SK-N-SH (cell line): ENCODE measurements at regions not wholly inside any gene's neighbourhood (a gene's known extent, or its start where the extent isn't known, plus 50 kb on each side); places are given as distances from the start of the nearest gene placed in this dataset.

Experiments used
- CTCF ChIA-PET: fragments of 300-600, 350-600 bp; formaldehyde crosslinking; extraction: SDS; loops from one replicate; lab custom pipeline; 2021; lab: Yijun Ruan, JAX
- POLR2A ChIA-PET: fragments of 350-600 bp; sonication (Branson Sonifier 250); formaldehyde crosslinking; extraction: SDS; loops from one replicate; lab custom pipeline; 2020; ENCODE audit warnings: antibody characterized with exemption, inconsistent platforms; lab: Yijun Ruan, JAX
- DNase-seq: peaks from one replicate; pipeline ENCODE4 v3.0.0; 2012
- H2AFZ ChIP-seq: fragments of 200-600 bp; sonication (generic); 2 replicates; pipeline ENCODE4 v1.8.1; 2016; ENCODE audit warnings: antibody characterized with exemption, mild to moderate bottlenecking, low read depth
- H3F3A ChIP-seq: fragments of 200-600 bp; sonication (generic); replicated peaks from 2 replicates; pipeline ENCODE3; 2016; ENCODE audit warnings: antibody characterized with exemption, mild to moderate bottlenecking; ENCODE audit not compliant: insufficient read depth
- H3K27ac ChIP-seq, 2 experiments: fragments of 200-500 bp in 1 of 2; fragments of 200-600 bp in 1 of 2; sonication (Bioruptor generic) in 1 of 2; sonication (generic), shearing (Covaris generic) in 1 of 2; 2 replicates each; pipeline versions ENCODE4 v1.5.1 to v1.6.1; 2014 to 2016; ENCODE audit warnings: low read depth in 2 of 2, inconsistent platforms in 1 of 2, low read length in 1 of 2, mild to moderate bottlenecking in 1 of 2, mixed read lengths in 1 of 2
- H3K27me3 ChIP-seq: fragments of 200-600 bp; sonication (generic), shearing (Covaris generic); 2 replicates; pipeline ENCODE4 v1.6.1; 2016; ENCODE audit warnings: mixed run types; ENCODE audit not compliant: insufficient read depth
- H3K36me3 ChIP-seq, 2 experiments: fragments of 200-500 bp in 1 of 2; fragments of 200-600 bp in 1 of 2; sonication (Bioruptor generic) in 1 of 2; sonication (generic) in 1 of 2; replicated peaks in 1 of 2; 2 replicates each; pipeline versions ENCODE3 to v1.5.1; 2014 to 2016; ENCODE audit warnings: low read length in 1 of 2, mild to moderate bottlenecking in 1 of 2; ENCODE audit not compliant: insufficient read depth in 2 of 2, control insufficient read depth in 1 of 2
- H3K4me1 ChIP-seq, 2 experiments: fragments of 200-500 bp in 1 of 2; fragments of 200-600 bp in 1 of 2; sonication (Bioruptor generic) in 1 of 2; sonication (generic), shearing (Covaris generic) in 1 of 2; 2 replicates each; pipeline versions ENCODE4 v1.5.1 to v1.6.1; 2014 to 2016; ENCODE audit warnings: low read depth in 1 of 2, low read length in 1 of 2, mixed run types in 1 of 2; ENCODE audit not compliant: insufficient read depth in 2 of 2, control insufficient read depth in 1 of 2
- H3K4me2 ChIP-seq: fragments of 200-600 bp; sonication (generic), shearing (Covaris generic); 2 replicates; pipeline ENCODE4 v1.6.1; 2017; ENCODE audit warnings: mixed run types
- H3K4me3 ChIP-seq, 2 experiments: fragments of 200-500 bp in 1 of 2; fragments of 200-600 bp in 1 of 2; sonication (Bioruptor generic) in 1 of 2; sonication (generic), shearing (Covaris generic) in 1 of 2; 2 replicates each; pipeline versions ENCODE4 v1.5.1 to v1.8.1; 2014 to 2016; ENCODE audit warnings: low read depth in 2 of 2, inconsistent platforms in 1 of 2, low read length in 1 of 2, mild to moderate bottlenecking in 1 of 2, mixed read lengths in 1 of 2, moderate library complexity in 1 of 2
- H3K79me2 ChIP-seq: fragments of 200-600 bp; sonication (generic); 2 replicates; pipeline ENCODE4 v1.8.1; 2017; ENCODE audit warnings: mild to moderate bottlenecking; ENCODE audit not compliant: insufficient read depth
- H3K9ac ChIP-seq: fragments of 200-600 bp; sonication (generic); 2 replicates; pipeline ENCODE4 v1.6.1; 2017; ENCODE audit warnings: mixed run types
- H3K9me2 ChIP-seq: fragments of 200-600 bp; sonication (generic); 2 replicates; pipeline ENCODE4 v1.6.1; 2017; ENCODE audit warnings: mixed run types
- H3K9me3 ChIP-seq: fragments of 200-600 bp; sonication (generic); 2 replicates; pipeline ENCODE4 v1.6.1; 2017; ENCODE audit warnings: mixed run types, mild to moderate bottlenecking, moderate library complexity
- H4K20me1 ChIP-seq: fragments of 200-600 bp; sonication (generic); 2 replicates; pipeline ENCODE4 v1.6.1; 2017; ENCODE audit warnings: mild to moderate bottlenecking, mixed run types; ENCODE audit not compliant: insufficient read depth
- CHD2 ChIP-seq: fragments of 150-350 bp; IDR thresholded peaks from 2 replicates; pipeline ENCODE4 v1.6.1; 2018; ENCODE audit warnings: low read length; ENCODE audit not compliant: partially characterized antibody
- EP300 ChIP-seq, 2 experiments: IDR thresholded peaks; 2 replicates each; pipeline versions ENCODE4 v1.4.0 to v1.6.1; 2012; ENCODE audit warnings: borderline replicate concordance in 1 of 2, low read depth in 1 of 2, low read length in 1 of 2
- EZH2phosphoT487 ChIP-seq: fragments of 200-600 bp; sonication (generic); IDR thresholded peaks from 2 replicates; pipeline ENCODE4 v1.6.1; 2017; ENCODE audit warnings: low read depth, mixed run types, mild to moderate bottlenecking, antibody characterized with exemption, moderate library complexity, borderline replicate concordance
- FOXJ3 ChIP-seq: sonication (generic); formaldehyde crosslinking; IDR thresholded peaks from 2 replicates; pipeline ENCODE4 v1.5.1; 2020; ENCODE audit warnings: mild to moderate bottlenecking, missing genetic modification reagents
- GABPA ChIP-seq: IDR thresholded peaks from 2 replicates; pipeline ENCODE4 v1.4.0; 2012; ENCODE audit warnings: low read depth, mild to moderate bottlenecking
- MEF2A ChIP-seq: IDR thresholded peaks from 2 replicates; pipeline ENCODE4 v1.4.0; 2012; ENCODE audit warnings: low read depth, borderline replicate concordance
- MXI1 ChIP-seq: IDR thresholded peaks from 2 replicates; pipeline ENCODE4 v1.6.1; 2012; ENCODE audit warnings: mild to moderate bottlenecking, low read depth, low read length, improper control_type of control experiment
- NRF1 ChIP-seq: IDR thresholded peaks from 2 replicates; pipeline ENCODE4 v1.6.1; 2012; ENCODE audit warnings: low read depth, mild to moderate bottlenecking, low read length
- RAD21 ChIP-seq: IDR thresholded peaks from 2 replicates; pipeline ENCODE4 v1.6.1; 2012; ENCODE audit warnings: mild to moderate bottlenecking, low read length
- RCOR1 ChIP-seq: fragments of 150-350 bp; IDR thresholded peaks from 2 replicates; pipeline ENCODE4 v1.6.1; 2017; ENCODE audit warnings: antibody characterized with exemption, low read length
- SIN3A ChIP-seq: IDR thresholded peaks from 2 replicates; pipeline ENCODE4 v1.6.1; 2012; ENCODE audit warnings: low read depth, mild to moderate bottlenecking, low read length, moderate library complexity, borderline replicate concordance
- SMC3 ChIP-seq: IDR thresholded peaks from 2 replicates; pipeline ENCODE4 v1.6.1; 2012; ENCODE audit warnings: low read depth, low read length, improper control_type of control experiment
- TAF1 ChIP-seq: IDR thresholded peaks from 2 replicates; pipeline ENCODE4 v1.6.1; 2012; ENCODE audit warnings: low read depth, mild to moderate bottlenecking, low read length, moderate library complexity, borderline replicate concordance
- TCF12 ChIP-seq: IDR thresholded peaks from 2 replicates; pipeline ENCODE4 v1.4.0; 2012
- USF1 ChIP-seq: IDR thresholded peaks from 2 replicates; pipeline ENCODE4 v1.4.0; 2012; ENCODE audit warnings: low read depth, borderline replicate concordance
- ZBTB33 ChIP-seq: IDR thresholded peaks from 2 replicates; pipeline ENCODE4 v1.4.0; 2012; ENCODE audit warnings: low read depth, borderline replicate concordance
- TF ChIP-seq, protein P1 (sequence below): IDR thresholded peaks from 2 replicates; pipeline ENCODE4 v1.4.0; 2012; ENCODE audit warnings: low read depth
- TF ChIP-seq, protein P2 (sequence below): IDR thresholded peaks from 2 replicates; pipeline ENCODE4; 2012
- TF ChIP-seq, protein P3 (sequence below): IDR thresholded peaks from 2 replicates; pipeline ENCODE4 v1.6.1; 2012; ENCODE audit warnings: mild to moderate bottlenecking, low read depth, low read length, moderate library complexity
- TF ChIP-seq, protein P4 (sequence below): fragments of 150-350 bp; IDR thresholded peaks from 2 replicates; pipeline ENCODE4 v1.6.1; 2017; ENCODE audit warnings: antibody characterized with exemption, low read length, low read depth, borderline replicate concordance

- Histone ChIP-seq H3K4me2 (no peak overlapping the region), H3K9ac (no peak overlapping the region), H4K20me1 (no peaks in the 10 kb centered on the region), H2AFZ (no peak overlapping the region), H3K27ac (no peak overlapping the region), H3K9me2 (no peaks in the 10 kb centered on the region), H3F3A (no peaks in the 10 kb centered on the region), H3K79me2 (no peaks in the 10 kb centered on the region), H3K4me1 (no peaks in the 10 kb centered on the region), H3K36me3 (no peaks in the 10 kb centered on the region), H3K9me3 (no peaks in the 10 kb centered on the region), H3K4me3 (no peak overlapping the region), H3K27me3 (no peaks in the 10 kb centered on the region)
- TF ChIP-seq SIN3A (no peak), ZBTB33 (no peak), MEF2A (no peak), EP300 (IDR thresholded peaks at IDR 0.05; ENCODE audit: borderline replicate concordance in 1 of 2, low read depth in 1 of 2, low read length in 1 of 2) (no peak), USF1 (no peak), TAF1 (no peak), FOXJ3 (CRISPR knock-in tag) (no peak), TCF12 (no peak), MXI1 (no peak), EZH2phosphoT487 (no peak), NRF1 (no peak), CHD2 (no peak), GABPA (no peak), SMC3 (no peak), RAD21 (no peak), RCOR1 (no peak)
- TF ChIP-seq, protein P1, sequence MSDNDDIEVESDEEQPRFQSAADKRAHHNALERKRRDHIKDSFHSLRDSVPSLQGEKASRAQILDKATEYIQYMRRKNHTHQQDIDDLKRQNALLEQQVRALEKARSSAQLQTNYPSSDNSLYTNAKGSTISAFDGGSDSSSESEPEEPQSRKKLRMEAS, result no peak
- TF ChIP-seq, protein P2, sequence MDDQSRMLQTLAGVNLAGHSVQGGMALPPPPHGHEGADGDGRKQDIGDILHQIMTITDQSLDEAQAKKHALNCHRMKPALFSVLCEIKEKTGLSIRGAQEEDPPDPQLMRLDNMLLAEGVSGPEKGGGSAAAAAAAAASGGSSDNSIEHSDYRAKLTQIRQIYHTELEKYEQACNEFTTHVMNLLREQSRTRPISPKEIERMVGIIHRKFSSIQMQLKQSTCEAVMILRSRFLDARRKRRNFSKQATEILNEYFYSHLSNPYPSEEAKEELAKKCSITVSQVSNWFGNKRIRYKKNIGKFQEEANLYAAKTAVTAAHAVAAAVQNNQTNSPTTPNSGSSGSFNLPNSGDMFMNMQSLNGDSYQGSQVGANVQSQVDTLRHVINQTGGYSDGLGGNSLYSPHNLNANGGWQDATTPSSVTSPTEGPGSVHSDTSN, result no peak
- TF ChIP-seq, protein P3, sequence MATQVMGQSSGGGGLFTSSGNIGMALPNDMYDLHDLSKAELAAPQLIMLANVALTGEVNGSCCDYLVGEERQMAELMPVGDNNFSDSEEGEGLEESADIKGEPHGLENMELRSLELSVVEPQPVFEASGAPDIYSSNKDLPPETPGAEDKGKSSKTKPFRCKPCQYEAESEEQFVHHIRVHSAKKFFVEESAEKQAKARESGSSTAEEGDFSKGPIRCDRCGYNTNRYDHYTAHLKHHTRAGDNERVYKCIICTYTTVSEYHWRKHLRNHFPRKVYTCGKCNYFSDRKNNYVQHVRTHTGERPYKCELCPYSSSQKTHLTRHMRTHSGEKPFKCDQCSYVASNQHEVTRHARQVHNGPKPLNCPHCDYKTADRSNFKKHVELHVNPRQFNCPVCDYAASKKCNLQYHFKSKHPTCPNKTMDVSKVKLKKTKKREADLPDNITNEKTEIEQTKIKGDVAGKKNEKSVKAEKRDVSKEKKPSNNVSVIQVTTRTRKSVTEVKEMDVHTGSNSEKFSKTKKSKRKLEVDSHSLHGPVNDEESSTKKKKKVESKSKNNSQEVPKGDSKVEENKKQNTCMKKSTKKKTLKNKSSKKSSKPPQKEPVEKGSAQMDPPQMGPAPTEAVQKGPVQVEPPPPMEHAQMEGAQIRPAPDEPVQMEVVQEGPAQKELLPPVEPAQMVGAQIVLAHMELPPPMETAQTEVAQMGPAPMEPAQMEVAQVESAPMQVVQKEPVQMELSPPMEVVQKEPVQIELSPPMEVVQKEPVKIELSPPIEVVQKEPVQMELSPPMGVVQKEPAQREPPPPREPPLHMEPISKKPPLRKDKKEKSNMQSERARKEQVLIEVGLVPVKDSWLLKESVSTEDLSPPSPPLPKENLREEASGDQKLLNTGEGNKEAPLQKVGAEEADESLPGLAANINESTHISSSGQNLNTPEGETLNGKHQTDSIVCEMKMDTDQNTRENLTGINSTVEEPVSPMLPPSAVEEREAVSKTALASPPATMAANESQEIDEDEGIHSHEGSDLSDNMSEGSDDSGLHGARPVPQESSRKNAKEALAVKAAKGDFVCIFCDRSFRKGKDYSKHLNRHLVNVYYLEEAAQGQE, result no peak
- TF ChIP-seq, protein P4, sequence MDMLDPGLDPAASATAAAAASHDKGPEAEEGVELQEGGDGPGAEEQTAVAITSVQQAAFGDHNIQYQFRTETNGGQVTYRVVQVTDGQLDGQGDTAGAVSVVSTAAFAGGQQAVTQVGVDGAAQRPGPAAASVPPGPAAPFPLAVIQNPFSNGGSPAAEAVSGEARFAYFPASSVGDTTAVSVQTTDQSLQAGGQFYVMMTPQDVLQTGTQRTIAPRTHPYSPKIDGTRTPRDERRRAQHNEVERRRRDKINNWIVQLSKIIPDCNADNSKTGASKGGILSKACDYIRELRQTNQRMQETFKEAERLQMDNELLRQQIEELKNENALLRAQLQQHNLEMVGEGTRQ, result no peak
- ChIA-PET POLR2A (no interaction called here), CTCF (no interaction called here)
- DNase-seq, result no peak
Observed at GRCh38 chr13:86087244-86087643, 288.0 kb upstream of the SLITRK6 start.
